WTC11 (cell line): ENCODE measurements at regions not wholly inside any gene's neighbourhood (a gene's known extent, or its start where the extent isn't known, plus 50 kb on each side); places are given as distances from the start of the nearest gene placed in this dataset.

Experiments used
- ATF6 ChIP-seq: sonication (generic); formaldehyde crosslinking; IDR thresholded peaks from 2 replicates; pipeline ENCODE4 v1.8.1; 2023; ENCODE audit warnings: mild to moderate bottlenecking, missing genetic modification reagents
- IRF1 ChIP-seq: sonication (generic); formaldehyde crosslinking; IDR thresholded peaks from 2 replicates; pipeline ENCODE4 v1.8.0; 2023; ENCODE audit warnings: missing genetic modification reagents
- ZNF121 ChIP-seq: sonication (generic); formaldehyde crosslinking; IDR thresholded peaks from 2 replicates; pipeline ENCODE4 v1.8.0; 2023; ENCODE audit warnings: missing genetic modification reagents
- ZNF263 ChIP-seq: sonication (generic); formaldehyde crosslinking; IDR thresholded peaks from 2 replicates; pipeline ENCODE4 v1.8.1; 2022; ENCODE audit warnings: low read depth, mild to moderate bottlenecking, moderate library complexity, missing genetic modification reagents

- TF ChIP-seq ATF6 (CRISPR knock-in tag) = no peak
- no peak for TF ChIP-seq ZNF121 (CRISPR knock-in tag)
- no peak for TF ChIP-seq IRF1 (CRISPR knock-in tag)
- no peak for TF ChIP-seq ZNF263 (CRISPR knock-in tag)
Measured at GRCh38 chr21:17667256-17667655, 54.6 kb upstream of the BTG3 start.
